Myocyte (in vitro differentiated cells): ENCODE measurements at regions not wholly inside any gene's neighbourhood (a gene's known extent, or its start where the extent isn't known, plus 50 kb on each side); places are given as distances from the start of the nearest gene placed in this dataset.

Experiments used
- DNase-seq: peaks from one replicate; pipeline ENCODE4 v3.0.0-alpha.2; 2012; ENCODE audit warnings: low read depth

DNA sequence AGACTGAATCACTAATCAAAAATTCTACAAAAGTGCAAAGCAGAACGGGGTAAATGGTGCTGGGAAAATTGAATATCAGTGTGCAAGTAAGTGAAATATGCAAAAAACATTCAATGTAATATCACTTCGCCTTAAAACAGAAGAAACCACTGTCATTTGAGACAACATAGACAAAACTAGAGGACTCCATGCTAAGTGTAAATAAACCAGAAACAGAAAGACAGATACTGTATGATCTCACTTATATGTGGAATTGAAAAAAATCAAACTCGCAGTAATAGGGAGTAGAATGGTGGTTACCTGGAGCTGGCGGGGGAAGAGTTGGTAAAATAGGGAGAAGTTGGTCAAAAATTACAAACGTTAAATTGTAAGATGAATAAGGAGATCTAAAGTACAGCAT lies 1420.0 kb upstream of the CDH2 start:
- no peak for DNase-seq

DNA sequence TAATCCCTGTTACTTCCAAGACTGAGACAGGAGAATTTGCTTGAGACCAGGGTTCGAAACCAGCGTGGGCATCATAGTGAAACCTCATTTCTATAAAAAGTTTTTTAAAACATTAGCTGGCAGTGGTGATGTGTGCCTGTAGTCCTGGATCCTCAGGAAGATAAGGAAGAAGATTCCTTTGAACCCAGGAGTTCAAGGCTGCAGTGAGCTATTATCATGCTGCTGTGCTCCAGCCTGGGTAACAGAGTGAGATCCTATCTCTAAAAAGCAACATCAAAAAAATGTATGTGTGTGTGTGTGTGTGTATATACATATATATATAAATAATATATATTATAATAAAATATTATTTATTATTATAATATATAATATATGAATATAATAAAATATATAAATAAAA lies 1417.6 kb upstream of the CDH2 start:
- DNase-seq, result peak; percentile 3

DNA sequence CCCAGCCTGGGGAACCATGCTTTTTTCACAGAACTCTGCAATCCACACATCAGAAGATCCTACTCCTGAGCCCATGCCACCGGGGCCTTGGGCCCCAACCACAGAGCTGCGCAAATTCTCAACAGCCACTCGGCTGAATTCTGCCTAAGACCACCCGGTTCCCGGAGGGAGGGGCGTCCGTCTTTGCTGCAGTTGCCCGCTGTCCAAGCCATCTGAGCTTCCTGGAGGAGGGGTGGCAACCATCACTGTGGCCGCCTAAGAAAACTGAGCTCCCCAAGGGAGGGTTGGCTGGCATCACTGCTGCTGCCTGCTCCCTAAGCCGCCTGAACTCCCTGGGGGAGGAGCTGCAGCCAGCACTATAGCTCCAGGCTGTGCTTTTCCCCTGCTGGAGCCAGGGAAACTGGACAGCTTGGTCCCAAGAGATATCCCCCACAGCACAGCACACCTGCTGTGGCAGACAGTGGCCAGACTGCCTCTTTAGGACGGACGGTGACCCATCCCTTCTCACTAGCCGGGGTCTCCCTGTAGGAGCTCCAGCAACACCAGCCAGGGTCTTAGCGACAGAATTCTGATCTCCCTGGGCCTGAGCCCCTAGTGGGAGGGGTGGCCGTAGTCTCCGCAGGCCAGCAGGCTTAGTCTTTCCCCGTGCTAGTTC lies 1411.6 kb upstream of the CDH2 start:
- DNase-seq, result no peak

DNA sequence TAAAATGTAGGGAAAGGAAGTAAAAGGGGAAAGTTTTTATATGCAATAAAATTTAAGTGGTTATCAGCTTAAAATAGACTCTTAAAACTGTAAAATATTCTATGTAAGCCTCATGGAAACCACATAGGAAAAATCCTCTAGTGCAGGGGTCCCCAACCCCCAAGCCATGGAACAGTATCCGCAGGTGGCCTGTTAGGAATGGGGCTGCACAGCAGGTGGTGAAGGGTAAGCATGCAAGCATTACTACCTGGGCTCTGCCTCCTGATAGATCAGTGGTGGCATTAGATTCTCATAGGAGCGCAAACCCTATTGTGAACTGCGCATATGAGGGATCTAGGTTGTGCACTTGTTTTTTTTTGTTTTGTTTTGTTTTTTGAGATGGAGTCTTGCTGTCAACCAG lies 1409.3 kb upstream of the CDH2 start:
- DNase-seq, result no peak

DNA sequence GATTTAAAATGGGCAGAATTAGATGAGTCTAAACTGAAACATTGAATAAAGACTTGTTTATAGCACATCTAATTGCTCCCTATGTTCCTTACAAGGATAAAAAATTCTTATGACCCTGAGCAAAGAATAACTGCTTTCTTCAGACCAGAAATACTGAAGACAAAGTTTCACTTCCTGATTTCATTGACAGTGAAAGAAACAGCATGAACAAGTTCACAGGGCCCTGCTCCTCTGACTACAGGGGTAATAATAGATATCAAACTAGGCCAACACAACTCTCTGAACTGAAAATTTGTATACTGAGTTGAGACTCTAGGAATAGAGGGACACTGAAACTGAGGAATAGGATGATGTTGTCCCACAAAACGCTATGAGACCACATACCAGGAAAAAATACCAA lies 1383.3 kb upstream of the CDH2 start:
- DNase-seq, result no peak

DNA sequence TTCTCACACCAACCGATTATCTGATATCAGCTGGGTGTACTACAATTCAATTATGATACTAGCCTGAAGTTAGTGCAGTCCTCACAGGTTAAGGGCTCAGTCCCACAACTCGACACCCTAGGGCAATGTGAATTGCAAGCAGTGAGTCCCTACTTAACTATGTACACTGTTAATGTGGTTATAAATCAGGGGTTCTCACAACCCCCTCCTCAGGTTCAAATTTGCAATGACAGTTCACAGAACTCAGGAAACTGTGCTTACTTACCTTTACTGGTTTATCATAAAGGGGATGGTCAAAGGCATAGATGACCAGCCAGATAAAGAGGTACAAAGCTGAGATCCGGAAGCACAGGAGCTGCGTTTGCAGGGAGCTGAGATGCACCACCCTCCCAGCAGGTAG lies 1379.1 kb upstream of the CDH2 start:
- no peak for DNase-seq

DNA sequence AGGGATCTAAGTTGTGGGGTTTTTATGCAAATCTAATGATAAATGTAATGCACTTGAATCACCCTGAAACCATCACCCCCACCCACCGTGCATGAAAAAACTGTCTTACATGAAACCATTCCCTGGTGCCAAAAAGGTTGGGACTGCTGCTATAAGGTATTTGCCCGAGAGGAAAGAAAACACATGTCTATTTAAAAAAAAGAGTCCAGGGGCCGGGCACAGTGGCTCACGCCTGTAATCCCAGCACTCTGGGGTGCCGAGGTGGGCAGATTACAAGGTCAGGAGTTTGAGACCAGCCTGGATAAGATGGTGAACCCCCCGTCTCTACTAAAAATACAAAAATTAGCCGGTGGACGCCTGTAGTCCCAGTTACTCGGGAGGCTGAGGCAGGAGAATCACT lies 1372.8 kb upstream of the CDH2 start:
- DNase-seq, result no peak

DNA sequence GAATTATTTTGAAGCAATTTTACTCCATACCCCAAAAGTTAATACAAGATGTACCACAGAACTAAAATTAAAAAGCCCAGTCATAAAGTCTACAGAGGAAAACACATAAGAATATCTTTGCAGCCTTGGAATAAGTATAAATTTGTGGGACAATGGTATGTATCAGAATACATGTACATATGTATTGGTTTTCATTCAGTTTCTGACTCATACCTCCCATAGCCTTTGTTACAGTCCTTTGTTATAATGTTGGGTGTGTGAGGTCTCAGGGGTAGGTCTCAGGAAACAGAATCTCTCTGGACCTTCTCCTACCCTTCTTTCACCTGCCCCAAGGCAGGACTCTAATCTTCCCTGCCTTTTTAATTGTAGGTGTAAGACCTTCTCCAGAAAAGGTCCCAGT lies 1370.7 kb upstream of the CDH2 start:
- no peak for DNase-seq

DNA sequence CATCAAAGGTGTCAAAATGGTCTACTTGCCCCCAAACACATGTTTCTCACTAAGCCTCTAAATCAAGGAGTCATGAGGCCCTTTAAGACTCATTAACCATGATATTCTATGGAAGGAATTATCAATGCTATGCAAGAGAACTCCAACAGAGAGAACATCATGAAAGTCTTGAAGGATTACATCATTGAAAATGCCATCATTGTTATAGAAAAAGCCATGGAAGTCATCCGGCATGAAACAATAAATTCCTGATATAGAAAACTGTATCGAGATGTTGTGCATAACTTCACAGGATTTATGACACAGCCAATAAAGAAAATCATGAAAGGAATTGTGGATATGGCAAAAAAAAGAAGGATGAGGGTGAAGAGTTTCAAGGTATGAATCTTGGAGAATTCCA lies 1363.6 kb upstream of the CDH2 start:
- DNase-seq, result no peak

DNA sequence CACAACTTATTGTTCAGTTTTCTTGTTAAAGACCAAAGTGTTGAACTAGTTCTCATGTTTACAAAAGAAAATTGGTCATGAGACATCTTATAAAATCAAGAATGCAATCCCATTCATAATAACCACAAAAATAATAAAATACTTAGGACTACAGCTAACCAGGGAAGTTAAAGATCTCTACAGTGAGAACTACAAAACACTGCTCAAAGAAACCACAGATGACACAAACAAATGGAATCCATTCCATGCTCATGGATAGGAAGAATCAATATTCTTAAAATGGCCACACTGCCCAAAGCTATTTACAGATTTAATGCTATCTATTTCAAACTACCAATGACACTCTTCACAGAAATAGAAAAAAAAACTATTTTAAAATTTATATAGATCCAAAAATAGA lies 1354.8 kb upstream of the CDH2 start:
- DNase-seq, result no peak

DNA sequence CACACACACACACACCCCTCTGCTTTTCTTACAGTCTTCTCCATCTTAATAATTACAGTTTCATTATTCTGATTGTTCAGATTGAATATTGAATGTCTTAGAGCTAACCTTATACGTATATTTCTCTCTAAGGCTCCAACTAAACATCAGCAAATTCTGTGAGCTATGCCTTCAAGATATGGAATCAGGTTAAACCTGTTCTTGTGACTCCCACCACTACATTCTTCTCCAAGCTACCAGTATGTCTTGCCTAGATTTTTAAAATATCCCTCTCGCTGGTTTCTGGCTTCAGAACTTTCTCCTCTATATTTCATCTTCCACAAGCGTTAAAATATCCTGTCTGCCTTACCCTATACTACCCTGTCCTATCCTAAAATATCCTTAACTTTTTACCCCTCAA lies 1346.4 kb upstream of the CDH2 start:
- DNase-seq, result no peak

DNA sequence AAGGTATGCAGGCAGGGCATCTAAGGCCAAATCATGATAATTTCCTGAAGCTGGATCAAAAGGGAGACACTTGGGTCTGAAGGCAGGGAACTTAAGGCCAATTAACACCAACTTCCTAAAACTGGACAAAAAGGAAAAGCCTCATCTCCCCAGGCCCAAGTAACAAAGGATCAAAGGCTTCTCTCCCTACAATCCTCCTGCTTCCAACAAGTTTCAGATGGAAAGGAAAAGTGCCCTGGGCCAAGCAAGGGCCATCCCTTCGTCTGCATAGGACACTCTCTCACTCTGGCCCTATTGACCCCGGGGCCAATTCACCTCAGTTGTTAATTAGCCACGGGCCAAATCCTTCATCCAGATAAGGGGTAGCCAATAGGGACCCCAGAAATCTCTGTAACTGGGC lies 1335.8 kb upstream of the CDH2 start:
- DNase-seq, result no peak

DNA sequence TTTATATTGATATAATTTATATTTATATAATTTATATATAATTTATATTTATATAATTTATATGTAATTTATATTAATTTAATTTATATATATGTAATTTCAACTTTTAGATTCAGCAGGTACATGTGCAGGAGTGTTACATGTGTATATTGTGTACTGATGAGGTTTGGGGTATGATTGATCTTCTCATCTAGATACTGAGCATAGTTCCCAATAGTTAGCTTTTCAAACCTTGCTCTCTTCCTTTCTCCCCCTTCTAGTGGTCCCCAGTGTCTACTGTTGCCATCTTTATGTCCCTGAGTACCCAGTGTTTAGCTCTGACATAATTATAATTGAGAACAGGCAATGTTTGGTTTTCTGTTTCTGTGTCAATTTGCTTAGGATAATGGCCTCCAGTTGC lies 1335.3 kb upstream of the CDH2 start:
- DNase-seq, result no peak

DNA sequence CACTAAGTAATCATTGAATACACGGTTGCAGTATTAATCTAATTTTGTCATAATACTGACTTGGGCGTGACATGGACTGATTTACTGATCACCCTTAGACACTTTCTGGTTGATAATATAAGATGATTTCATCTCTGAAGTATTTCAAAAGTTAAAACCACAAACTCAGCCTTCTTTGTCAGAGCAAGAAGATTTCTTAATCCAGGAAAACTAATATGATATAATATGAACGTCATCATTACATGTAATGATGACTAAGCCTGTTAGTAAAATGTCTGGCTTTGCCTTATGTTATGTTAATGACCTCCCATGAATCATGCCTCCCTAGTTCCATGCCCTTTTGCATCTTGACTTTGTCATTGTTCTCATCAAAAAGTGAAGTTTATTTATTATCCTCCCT lies 1325.0 kb upstream of the CDH2 start:
- peak; percentile 14 for DNase-seq

DNA sequence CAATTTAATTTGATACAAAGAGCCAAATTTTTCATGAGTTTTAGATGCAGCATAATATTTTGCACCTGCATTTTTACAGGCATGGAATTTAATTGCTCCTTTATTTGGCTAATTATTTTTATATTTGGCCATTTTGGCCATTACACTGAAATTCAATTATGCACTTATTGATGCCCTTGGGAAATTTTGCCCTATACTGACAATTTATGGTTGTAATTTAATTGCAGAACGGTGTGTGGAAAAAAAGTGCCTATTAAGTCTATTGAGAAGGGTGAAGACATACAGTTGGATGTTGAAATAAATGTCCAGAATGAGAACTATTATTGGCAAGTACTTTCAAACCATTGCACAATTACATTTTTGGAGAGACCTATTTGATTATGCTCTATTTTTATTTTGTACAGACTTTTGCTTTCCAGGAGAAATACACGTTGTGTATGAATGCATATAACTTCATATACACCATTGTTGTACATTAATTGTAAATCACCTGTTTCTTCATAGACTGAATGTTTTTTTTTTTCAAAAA lies 1319.3 kb upstream of the CDH2 start:
- DNase-seq, result no peak

DNA sequence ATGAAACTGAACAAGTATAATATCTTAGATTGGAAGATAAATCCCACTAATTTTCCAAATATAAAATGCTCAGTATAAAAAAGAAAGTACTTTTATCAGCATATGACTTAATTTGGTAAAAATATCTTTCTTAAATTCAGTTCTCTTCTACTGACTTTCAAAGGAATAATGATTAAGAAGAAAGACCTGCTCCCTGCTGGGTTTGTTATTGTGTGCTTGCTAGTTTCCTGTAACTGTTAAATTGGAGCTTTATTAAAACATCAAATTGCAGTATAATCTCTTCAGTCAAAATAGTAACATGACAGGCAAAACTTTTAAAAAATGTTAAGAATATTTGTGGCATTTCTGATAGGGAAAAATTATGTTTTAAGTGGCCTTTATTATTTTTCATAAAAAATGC lies 1317.4 kb upstream of the CDH2 start:
- DNase-seq, result no peak

DNA sequence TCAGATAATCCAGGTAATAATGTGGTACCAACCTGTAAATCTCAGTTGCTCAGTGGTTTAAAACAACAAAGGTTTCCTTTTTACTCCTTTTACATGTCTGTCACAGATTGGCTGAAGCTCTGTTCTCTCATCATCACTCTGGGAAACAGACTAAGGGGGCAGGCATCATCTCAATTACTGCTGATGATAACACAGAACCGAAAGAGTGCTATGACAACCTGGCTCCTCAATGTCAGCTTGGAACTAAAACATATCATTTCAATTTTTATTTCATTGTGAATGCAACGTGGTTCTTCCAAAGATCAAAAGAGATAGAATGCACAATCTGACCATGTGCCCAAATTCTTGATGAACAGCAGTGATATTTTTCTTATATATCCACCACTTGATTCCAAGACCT lies 1315.0 kb upstream of the CDH2 start:
- DNase-seq, result no peak

DNA sequence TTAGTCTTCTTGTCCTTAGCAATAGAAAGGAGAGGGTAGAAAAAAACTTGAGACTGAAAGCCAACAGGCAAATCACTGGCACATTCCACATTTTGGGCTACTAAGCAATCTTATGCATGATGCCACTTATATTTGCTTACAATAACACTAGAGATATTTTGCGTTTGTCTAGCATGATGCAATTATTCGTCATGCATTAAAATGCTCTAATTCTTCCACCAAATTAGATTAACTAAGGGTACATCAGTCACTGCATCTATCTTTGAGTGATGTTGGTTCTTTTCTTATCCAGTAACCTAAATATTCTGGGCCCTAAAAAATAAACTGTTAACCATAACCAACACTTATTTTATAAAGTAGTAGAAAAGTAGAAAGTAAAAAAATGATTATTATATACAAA lies 1311.7 kb upstream of the CDH2 start:
- DNase-seq, result no peak

DNA sequence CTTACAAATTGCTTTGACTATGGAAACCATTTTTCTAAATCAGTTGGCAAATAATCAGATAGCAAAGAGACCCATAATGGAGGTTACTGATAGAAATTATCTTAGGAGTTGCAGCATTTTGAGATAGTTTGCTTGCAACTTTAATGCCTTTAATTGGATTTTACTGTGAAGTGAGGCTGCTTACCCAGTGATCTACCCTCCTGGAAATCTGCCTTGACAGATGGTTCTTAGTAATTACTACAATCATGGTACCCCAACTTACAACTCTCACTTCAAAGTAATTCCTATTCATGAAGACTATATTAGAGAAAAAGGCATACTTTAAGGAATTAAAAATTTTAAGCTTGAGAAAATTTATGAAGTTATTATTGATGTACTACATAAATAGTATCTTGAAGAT lies 1288.6 kb upstream of the CDH2 start:
- DNase-seq, result no peak

DNA sequence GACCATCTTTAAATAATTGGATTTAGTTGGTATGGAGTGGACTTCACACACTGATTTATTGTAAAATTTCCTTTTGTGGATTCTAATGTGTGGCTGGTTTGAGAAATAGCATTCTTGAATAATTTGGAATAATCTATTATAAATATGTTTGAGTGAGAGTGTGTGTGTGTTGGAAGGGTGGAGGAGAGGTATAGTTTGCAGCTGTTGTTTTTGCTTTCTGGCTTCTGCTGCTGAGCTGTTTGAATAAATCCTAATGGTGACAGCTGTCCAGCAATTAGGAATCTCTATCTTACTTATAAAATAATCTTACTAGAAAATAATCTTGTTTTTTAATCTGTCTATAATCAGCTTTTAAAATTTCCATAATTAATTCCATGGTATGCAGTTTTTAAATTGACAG lies 1283.0 kb upstream of the CDH2 start:
- DNase-seq, result peak; percentile 74

DNA sequence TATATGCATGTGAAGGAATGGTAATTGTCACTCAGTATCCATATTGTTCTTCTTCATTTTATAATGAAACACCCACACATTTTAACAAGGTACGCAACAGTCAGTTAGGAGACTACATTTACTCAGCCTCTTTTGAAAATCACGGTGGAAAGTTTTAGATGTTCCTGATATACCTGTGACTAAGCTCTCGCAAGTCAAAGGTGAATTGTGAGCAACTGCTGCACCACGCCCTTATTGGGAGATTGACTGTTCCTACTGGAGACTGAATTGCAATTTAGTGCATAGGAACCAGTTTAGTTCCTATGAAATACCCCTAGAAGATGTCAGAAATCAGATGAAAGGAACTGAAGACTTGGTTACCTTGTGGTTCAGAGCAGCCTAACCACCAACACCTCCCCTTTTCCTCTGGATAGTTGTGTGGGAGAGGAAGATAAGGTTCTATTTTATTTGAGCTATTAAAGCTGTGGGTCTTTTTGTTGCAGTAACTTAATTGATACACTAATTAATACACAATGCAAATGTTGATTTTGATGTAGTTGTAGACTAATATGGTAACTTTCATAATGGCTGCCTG lies 1280.5 kb upstream of the CDH2 start:
- no peak for DNase-seq

DNA sequence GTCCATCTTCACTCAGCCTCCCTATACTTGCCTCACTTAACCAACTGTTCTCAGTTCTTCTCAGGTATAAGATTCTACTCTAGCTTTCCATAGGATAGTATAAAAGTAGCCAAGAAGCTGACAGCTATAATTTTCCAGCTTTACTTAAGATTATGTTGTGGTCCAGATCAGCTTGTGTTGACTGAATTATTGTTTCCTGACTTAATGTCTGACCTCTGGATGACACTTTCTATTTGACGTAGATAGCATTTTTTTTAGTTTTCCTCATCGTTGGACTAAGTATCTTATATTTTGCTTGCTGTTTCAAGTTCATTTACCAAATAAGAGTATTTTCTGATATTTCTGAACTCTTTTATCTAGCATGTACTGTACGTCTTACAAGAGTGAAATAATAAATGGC lies 1272.5 kb upstream of the CDH2 start:
- DNase-seq, result no peak

DNA sequence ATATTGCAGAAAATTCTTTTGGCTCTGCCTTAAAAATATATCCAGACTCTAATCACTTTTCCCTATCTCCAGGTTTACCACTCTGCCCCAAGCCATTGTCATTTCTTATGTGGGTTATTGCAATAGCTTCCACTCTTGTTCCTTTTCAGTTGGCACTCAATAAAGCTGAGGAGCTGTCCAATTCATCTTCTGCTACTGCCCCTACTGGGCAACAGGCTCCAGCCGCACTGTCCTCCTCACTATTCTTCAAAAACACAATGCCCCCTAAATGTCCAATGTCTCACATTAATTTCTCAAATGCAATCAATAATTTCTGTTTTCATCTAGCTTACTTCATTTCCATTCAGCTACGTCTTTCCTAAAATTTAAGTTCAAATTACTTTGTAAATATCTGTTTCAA lies 1262.5 kb upstream of the CDH2 start:
- no peak for DNase-seq

DNA sequence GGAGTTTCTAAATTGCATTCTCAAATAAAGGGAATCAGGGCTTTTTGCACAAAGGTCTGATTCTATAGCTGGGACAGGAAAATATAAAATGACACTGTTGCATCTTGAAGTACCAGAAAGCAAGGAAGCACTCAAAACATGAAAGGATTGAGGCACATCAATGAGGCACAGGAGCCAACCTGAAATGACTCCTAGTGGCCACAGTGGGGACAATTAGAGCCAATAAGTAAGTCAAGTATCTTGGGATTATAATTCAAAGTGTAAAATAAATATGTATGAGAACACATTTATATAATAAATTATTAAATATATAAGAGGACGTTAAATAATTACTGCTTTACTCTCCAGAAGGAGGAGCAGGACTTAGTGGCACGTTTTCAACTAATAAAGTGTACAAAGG lies 1259.5 kb upstream of the CDH2 start:
- DNase-seq, result no peak
